ENCODE measurements at regions not wholly inside any gene's neighbourhood (a gene's known extent, or its start where the extent isn't known, plus 50 kb on each side); places are given as distances from the start of the nearest gene placed in this dataset.

- no peaks in the 10 kb centered on the region for H3K36me3 ChIP-seq
- no peak overlapping the region for H3K27ac ChIP-seq
- no peaks in the 10 kb centered on the region for H3K4me1 ChIP-seq
- intact Hi-C loops (cut with DNase I), result no loop called here
- no peaks in the 10 kb centered on the region for H3K27me3 ChIP-seq
- DNase-seq (no peak), ATAC-seq (no peak)
- no peak overlapping the region for H3K4me3 ChIP-seq
- no peaks in the 10 kb centered on the region for H3K9me3 ChIP-seq
- TF ChIP-seq CTCF (IDR thresholded peaks at IDR 0.05), result no peak
These were observed 1982.1 kb upstream of the ADGRL3 start for GRCh38 chr4:59217910-59218631.

- ATAC-seq (no peak), DNase-seq (no peak)
- Histone ChIP-seq H3K4me1 (no peaks in the 10 kb centered on the region), H3K9me3 (no peaks in the 10 kb centered on the region), H3K36me3 (no peaks in the 10 kb centered on the region), H3K4me3 (no peak overlapping the region), H3K27me3 (no peaks in the 10 kb centered on the region), H3K27ac (no peak overlapping the region)
- intact Hi-C loops (cut with DNase I), result no loop called here
- TF ChIP-seq CTCF (IDR thresholded peaks at IDR 0.05), result no peak
These were observed 1977.9 kb upstream of the ADGRL3 start for GRCh38 chr4:59222221-59222620.

GRCh38 chr4:59223292-59223941, 1976.7 kb upstream of the ADGRL3 start:
- Histone ChIP-seq H3K27me3 (no peaks in the 10 kb centered on the region), H3K4me3 (no peak overlapping the region), H3K36me3 (no peaks in the 10 kb centered on the region), H3K27ac (no peak overlapping the region), H3K4me1 (no peaks in the 10 kb centered on the region), H3K9me3 (no peaks in the 10 kb centered on the region)
- no peak for DNase-seq
- intact Hi-C loops (cut with DNase I), result no loop called here
- no peak for TF ChIP-seq CTCF (IDR thresholded peaks at IDR 0.05)
- ATAC-seq, result no peak

GRCh38 chr4:59238212-59238611, 1961.9 kb upstream of the ADGRL3 start:
- Histone ChIP-seq H3K4me1 (no peaks in the 10 kb centered on the region), H3K27ac (no peak overlapping the region), H3K36me3 (no peaks in the 10 kb centered on the region), H3K9me3 (no peaks in the 10 kb centered on the region), H3K4me3 (no peak overlapping the region), H3K27me3 (no peaks in the 10 kb centered on the region)
- TF ChIP-seq CTCF (IDR thresholded peaks at IDR 0.05), result no peak
- intact Hi-C loops (cut with DNase I), result loop anchor here (10.0 kb wide), 1 partner anchor 957 kb away; no protein-coding TSS in a partner anchor
- ATAC-seq (no peak), DNase-seq (no peak)

GRCh38 chr4:59240011-59240410, 1960.1 kb upstream of the ADGRL3 start:
- intact Hi-C loops (cut with DNase I), result no loop called here
- TF ChIP-seq CTCF (IDR thresholded peaks at IDR 0.05), result no peak
- Histone ChIP-seq H3K9me3 (no peaks in the 10 kb centered on the region), H3K27ac (no peak overlapping the region), H3K4me1 (no peaks in the 10 kb centered on the region), H3K4me3 (no peak overlapping the region), H3K36me3 (no peaks in the 10 kb centered on the region), H3K27me3 (no peaks in the 10 kb centered on the region)
- DNase-seq, result no peak
- no peak for ATAC-seq
